Fibroblast of upper back skin (primary cell): ENCODE measurements at regions not wholly inside any gene's neighbourhood (a gene's known extent, or its start where the extent isn't known, plus 50 kb on each side); places are given as distances from the start of the nearest gene placed in this dataset.
A peak's percentile ranks its signal among the peaks of the same experiment; 100 is the strongest.

Experiments
- DNase-seq: peaks from one replicate; pipeline ENCODE4 v3.0.0-alpha.2; 2013

GRCh38 chr18:42187611-42188380 is 232.8 kb downstream of the PIK3C3 start:
- DNase-seq = peak; percentile 61

- DNase-seq = no peak
These were observed 235.6 kb downstream of the PIK3C3 start for GRCh38 chr18:42190643-42191042.

- peak; percentile 68 for DNase-seq
These were observed 237.5 kb downstream of the PIK3C3 start for GRCh38 chr18:42192251-42193248.

GRCh38 chr18:42196651-42197050 is 241.6 kb downstream of the PIK3C3 start:
- peak; percentile 34 for DNase-seq

GRCh38 chr18:42201137-42201536 is 246.1 kb downstream of the PIK3C3 start:
- no peak for DNase-seq

- DNase-seq = no peak
These were observed 256.2 kb downstream of the PIK3C3 start for GRCh38 chr18:42211201-42211600.

- DNase-seq = no peak
These were observed 267.5 kb downstream of the PIK3C3 start for GRCh38 chr18:42222557-42222956.

- DNase-seq = no peak
These were observed 273.5 kb downstream of the PIK3C3 start for GRCh38 chr18:42228581-42228980.

- no peak for DNase-seq
These were observed 274.5 kb downstream of the PIK3C3 start for GRCh38 chr18:42229211-42230210.

- DNase-seq = no peak
These were observed 275.6 kb downstream of the PIK3C3 start for GRCh38 chr18:42230636-42231035.

- no peak for DNase-seq
These were observed 276.2 kb downstream of the PIK3C3 start for GRCh38 chr18:42231284-42231683.

GRCh38 chr18:42231796-42232195 is 276.8 kb downstream of the PIK3C3 start:
- DNase-seq = no peak

- DNase-seq = no peak
These were observed 278.9 kb downstream of the PIK3C3 start for GRCh38 chr18:42233908-42234307.

GRCh38 chr18:42242758-42243157 is 287.7 kb downstream of the PIK3C3 start:
- no peak for DNase-seq

GRCh38 chr18:42245137-42245536 is 290.1 kb downstream of the PIK3C3 start:
- no peak for DNase-seq

GRCh38 chr18:42255908-42256765 is 301.1 kb downstream of the PIK3C3 start:
- DNase-seq = no peak

GRCh38 chr18:42258301-42258965 is 303.4 kb downstream of the PIK3C3 start:
- no peak for DNase-seq

- DNase-seq = no peak
These were observed 306.7 kb downstream of the PIK3C3 start for GRCh38 chr18:42261731-42262130.

- no peak for DNase-seq
These were observed 309.5 kb downstream of the PIK3C3 start for GRCh38 chr18:42264497-42264896.

- DNase-seq = no peak
These were observed 313.2 kb downstream of the PIK3C3 start for GRCh38 chr18:42268186-42268725.

GRCh38 chr18:42268798-42269197 is 313.8 kb downstream of the PIK3C3 start:
- no peak for DNase-seq
